A204.1 (cell line): ENCODE measurements at regions not wholly inside any gene's neighbourhood (a gene's known extent, or its start where the extent isn't known, plus 50 kb on each side); places are given as distances from the start of the nearest gene placed in this dataset.

ENCODE experiments used
- FAIRE-seq: peaks from 2 replicates; lab custom pipeline; 2012; peaks lifted over from hg19 to GRCh38; lab: Jason Lieb, UNC

- no peak for FAIRE-seq
Observed at GRCh38 chr2:18708203-18708715, 118.9 kb upstream of the NT5C1B start.

DNA sequence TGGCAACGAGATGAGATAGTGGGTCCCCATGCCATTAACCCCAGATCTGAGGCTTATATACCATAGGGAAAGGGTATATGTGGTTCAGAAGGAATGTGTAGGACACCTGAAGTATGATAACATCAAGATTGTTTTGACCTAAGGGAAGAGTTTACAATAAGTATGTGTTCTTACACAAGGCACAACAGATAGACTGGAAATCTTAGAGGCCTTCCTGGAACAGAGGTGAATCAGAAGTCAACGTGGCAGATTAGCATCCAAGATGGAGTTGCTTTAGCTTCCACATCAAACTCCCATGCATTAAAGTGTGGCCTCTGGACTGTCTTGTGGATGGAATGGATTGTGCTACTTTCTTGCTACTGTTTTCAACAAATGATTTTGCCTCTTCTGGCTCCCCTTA is 116.6 kb upstream of the NT5C1B start:
- FAIRE-seq: no peak

DNA sequence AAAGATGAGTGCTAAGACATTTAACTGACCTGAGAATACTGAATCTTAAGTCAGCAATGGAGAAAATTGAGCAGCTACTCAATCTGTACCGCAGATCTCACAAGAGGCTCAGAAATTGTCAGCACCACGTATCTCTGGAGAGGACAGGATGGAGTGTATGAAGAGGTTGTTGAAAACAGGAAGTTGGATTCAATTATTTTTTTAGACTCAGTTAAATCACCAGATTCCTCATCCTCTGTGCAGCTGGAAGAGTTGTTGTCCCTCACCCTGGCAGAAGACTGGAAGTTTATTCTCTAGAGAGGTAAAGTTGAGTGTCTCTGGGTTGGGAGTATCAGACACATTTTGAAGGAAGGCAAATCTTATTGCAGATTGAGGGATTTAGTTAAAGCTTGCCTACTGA is 114.9 kb upstream of the NT5C1B start:
- FAIRE-seq: no peak

GRCh38 chr2:18703555-18703954 is 114.2 kb upstream of the NT5C1B start:
- no peak for FAIRE-seq

DNA sequence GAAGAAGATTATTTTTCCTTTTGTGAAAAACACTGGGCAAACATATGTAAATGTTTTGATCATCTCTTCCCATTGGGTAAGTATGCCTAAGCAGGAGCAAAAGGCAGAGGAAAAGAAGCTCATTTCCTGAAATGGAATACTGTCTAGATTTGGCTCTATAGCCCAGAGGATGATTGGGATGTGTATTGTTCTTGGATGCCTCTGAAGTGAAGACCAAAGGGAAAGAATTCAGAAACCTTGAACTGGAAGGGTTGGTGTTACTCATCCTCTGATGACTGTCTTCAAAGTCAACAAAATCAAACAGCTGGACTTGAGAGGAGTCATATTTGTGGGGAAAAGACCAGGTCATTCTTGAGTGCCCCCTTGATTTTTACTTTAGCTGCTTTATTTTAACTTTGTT is 112.6 kb upstream of the NT5C1B start:
- FAIRE-seq: no peak

- FAIRE-seq: no peak
Observed at GRCh38 chr2:18701546-18701945, 112.2 kb upstream of the NT5C1B start.

- no peak for FAIRE-seq
Observed at GRCh38 chr2:18690342-18690741, 101.0 kb upstream of the NT5C1B start.

GRCh38 chr2:18684206-18685038 is 95.1 kb upstream of the NT5C1B start:
- no peak for FAIRE-seq

- FAIRE-seq: no peak
Observed at GRCh38 chr2:18682681-18683080, 93.3 kb upstream of the NT5C1B start.

DNA sequence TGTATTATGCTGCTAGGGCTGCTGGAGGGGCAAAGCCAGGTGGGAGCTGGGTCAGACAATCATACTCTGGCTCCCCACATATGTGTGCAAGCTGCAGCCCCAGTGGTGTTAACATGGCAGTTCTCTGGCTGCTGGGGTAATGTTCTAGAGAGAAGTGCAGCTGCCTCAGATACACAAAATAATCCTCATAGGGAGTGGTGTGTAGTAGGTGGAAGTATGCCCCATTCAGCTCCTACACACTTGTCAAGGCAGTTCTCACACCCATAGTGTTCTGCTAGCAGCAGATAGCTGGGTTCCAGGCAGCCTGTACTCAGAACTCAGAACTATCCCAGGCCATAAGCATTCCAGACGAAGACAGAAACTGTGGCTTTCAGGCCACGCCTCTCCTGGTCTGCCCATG is 87.9 kb upstream of the NT5C1B start:
- FAIRE-seq: no peak

DNA sequence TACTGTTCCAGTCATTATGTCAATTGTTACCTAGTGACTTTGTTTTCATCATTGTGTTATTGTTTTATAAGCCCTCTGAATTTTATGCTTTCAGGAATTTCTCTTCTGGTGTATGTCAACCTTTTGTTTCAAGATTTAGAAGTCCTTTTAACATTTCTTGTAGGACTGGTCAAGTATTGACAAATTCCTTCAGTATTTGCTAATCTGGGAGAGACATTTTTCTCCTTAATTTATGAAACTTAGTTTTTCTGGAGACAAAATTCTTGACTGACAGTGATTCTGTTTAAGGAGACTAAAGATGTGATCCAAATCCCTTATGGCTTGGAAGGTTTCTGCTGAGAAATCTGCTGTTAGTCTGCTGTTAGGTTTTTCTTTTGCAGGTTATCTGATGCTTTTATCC is 84.9 kb upstream of the NT5C1B start:
- no peak for FAIRE-seq

DNA sequence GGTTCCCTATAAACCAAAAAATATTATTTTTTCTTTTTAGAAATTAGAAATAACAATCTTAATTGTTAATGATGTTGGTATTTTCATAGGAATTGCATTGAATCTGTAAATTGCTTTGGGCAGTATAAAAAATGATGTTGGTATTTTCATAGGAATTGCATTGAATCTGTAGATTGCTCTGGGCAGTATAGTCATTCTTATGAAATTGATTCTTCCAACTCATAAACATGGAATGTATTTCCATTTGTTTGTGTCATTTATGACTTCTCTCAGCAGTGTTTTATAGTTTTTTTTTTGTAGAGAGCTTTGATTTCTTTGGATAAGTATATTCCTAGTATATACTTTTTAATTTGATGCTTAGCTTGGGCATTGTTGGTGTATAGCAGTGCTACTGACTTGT is 82.0 kb upstream of the NT5C1B start:
- FAIRE-seq: no peak

GRCh38 chr2:18668221-18668620 is 78.9 kb upstream of the NT5C1B start:
- FAIRE-seq: no peak

DNA sequence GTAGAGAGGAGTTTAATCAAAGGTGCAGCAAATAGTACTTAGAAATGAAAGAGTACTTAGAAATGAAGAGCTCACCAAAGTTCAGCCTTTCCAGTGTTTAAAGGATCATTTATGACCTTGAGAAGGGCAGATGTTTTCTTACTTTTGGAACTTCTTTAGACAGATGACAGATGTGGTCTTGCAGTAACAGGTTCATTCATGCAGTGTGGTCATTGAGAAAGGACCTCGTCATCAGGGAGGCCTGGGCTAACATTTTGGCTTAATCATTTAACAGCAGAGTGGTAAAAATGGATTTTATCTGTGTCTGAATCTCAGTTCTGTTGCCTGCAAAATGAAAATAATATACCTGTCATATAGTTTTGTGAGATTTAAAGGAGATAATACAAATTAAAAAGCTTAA is 75.1 kb upstream of the NT5C1B start:
- FAIRE-seq: no peak

DNA sequence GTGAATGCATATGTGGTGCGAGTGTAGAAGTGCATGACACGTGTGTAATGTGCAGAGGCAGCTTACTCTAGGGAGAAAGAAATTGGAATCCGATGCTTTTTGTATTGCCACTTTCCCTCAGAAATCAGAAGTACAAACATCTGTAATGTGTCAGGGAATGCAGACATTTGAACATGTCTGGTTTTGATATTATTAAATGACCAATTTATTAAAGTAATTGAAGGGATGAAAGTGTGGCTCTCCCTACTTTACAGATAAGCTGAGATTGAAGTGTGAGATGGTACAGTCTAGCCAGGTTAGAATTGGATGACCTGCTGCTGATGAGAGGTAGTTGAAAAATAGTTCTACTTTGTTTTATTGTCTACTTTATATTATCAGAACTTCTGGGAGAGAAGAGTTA is 74.5 kb upstream of the NT5C1B start:
- FAIRE-seq: no peak

GRCh38 chr2:18662689-18663088 is 73.3 kb upstream of the NT5C1B start:
- FAIRE-seq: no peak

DNA sequence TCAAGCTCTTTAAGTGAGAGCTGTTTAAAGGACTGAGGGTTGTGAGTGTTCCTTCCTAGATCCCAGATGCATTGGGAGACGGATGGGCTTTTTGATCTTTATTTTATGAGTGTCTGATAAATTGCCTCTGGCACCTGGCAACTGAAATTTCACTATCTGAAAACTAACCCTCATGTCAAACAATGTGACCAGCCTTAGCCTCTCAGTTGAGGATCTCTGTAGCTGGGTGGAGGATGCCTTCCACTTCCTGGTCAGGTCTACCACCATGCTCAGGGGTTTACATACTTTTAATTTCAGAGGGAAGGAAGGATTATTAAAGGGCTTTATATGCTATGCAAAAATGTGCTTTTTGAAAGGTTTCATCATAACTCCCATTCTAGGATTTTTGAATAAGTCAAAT is 70.5 kb upstream of the NT5C1B start:
- FAIRE-seq: no peak

- no peak for FAIRE-seq
Observed at GRCh38 chr2:18656048-18656447, 66.7 kb upstream of the NT5C1B start.

GRCh38 chr2:18651842-18652774 is 62.7 kb upstream of the NT5C1B start:
- no peak for FAIRE-seq

- FAIRE-seq: no peak
Observed at GRCh38 chr2:18650221-18650620, 60.9 kb upstream of the NT5C1B start.

- FAIRE-seq: no peak
Observed at GRCh38 chr2:18649502-18650135, 60.2 kb upstream of the NT5C1B start.

DNA sequence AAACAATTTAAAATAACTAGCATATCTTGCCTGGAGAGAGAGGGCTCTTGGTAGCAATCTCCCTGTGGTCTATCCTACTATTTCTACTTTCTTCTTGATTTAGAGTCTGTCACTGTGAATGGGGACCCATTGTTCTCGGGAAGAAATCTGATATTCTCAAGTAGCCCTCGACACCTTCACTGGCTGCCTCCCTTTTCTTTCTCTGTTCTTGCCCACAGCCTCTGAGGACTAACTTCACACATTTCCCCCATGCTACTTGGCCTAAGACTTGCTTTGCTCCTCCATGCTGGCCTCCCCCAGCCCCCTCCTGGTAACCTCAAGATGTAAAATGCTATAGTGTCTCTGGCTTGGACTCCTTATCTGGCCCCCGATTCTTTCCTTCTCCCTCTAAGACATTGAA is 58.8 kb upstream of the NT5C1B start:
- FAIRE-seq: no peak

DNA sequence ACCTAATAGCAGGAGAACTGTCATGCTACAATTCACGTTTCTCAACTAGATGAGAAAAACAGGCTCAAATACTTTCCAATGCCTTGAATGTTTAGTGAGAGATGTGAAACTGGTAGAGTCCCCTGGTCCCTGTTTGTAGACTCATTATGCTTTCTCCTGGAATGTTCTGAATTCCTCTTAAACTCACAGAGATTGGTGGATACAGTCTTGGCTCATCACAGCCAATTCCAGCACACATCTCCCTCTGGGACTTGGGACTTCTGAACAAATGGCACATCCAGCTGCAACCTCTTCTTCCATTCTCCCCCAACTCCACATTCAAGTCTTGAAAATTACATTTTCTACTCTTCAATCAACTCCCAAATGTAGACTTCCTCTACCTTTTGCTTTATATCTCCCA is 58.4 kb upstream of the NT5C1B start:
- FAIRE-seq: no peak
